C4-2B (cell line): ENCODE measurements at regions not wholly inside any gene's neighbourhood (a gene's known extent, or its start where the extent isn't known, plus 50 kb on each side); places are given as distances from the start of the nearest gene placed in this dataset.

Experiments
- H3K27ac ChIP-seq: fragments of 450-650 bp; 2 replicates; pipeline ENCODE4 v1.5.1; 2017
- CTCF ChIP-seq: fragments of 450-650 bp; conservative IDR thresholded peaks from 2 replicates; pipeline ENCODE4 v1.5.1; 2017; ENCODE audit warnings: mild to moderate bottlenecking
- ZFX ChIP-seq: fragments of 450-650 bp; IDR thresholded peaks from 2 replicates; pipeline ENCODE4 v1.6.1; 2017

- H3K27ac ChIP-seq = peak overlapping the region; percentile 40; the same call in 1 of the 2 replicates
- no peak for TF ChIP-seq CTCF
- no peak for TF ChIP-seq ZFX
Measured at GRCh38 chrX:69313617-69314290, 148.5 kb upstream of the PJA1 start.

GRCh38 chrX:69311936-69312670, 146.8 kb upstream of the PJA1 start:
- no peak for TF ChIP-seq CTCF
- no peak for TF ChIP-seq ZFX
- H3K27ac ChIP-seq = no peak overlapping the region

GRCh38 chrX:69309074-69309792, 144.0 kb upstream of the PJA1 start:
- H3K27ac ChIP-seq = no peak overlapping the region
- no peak for TF ChIP-seq CTCF
- TF ChIP-seq ZFX = no peak

GRCh38 chrX:69307756-69308155, 142.5 kb upstream of the PJA1 start:
- TF ChIP-seq ZFX (no peak), CTCF (no peak)
- H3K27ac ChIP-seq = no peak overlapping the region

- no peak overlapping the region for H3K27ac ChIP-seq
- TF ChIP-seq CTCF = no peak
- no peak for TF ChIP-seq ZFX
Measured at GRCh38 chrX:69307029-69307428, 141.8 kb upstream of the PJA1 start.

- H3K27ac ChIP-seq = no peak overlapping the region
- TF ChIP-seq CTCF (no peak), ZFX (no peak)
Measured at GRCh38 chrX:69306063-69306404, 140.8 kb upstream of the PJA1 start.
